Gastroesophageal sphincter (tissue), 4 donors: ENCODE measurements at regions not wholly inside any gene's neighbourhood (a gene's known extent, or its start where the extent isn't known, plus 50 kb on each side); places are given as distances from the start of the nearest gene placed in this dataset.

Experiments
- ATAC-seq: fragments of 150-250 bp; one replicate; pipeline ENCODE4 v1.9.1; 2016; ENCODE audit warnings: mild to moderate bottlenecking, moderate library complexity
- H3K27ac ChIP-seq, 4 donors: fragments of 200-600 bp; sonication (generic) in 3 of 4; 1 replicate in 3 of 4; 2 replicates in 1 of 4; pipeline ENCODE4 v1.5.1; 2016 to 2019
- H3K27me3 ChIP-seq: fragments of 200-600 bp; sonication (generic); one replicate; pipeline ENCODE4 v1.5.1; 2019
- H3K36me3 ChIP-seq, 2 donors: fragments of 200-600 bp; sonication (generic); one replicate each; pipeline ENCODE4 v1.5.1; 2019; ENCODE audit warnings: control low read depth in 1 of 2
- H3K4me1 ChIP-seq, 3 donors: fragments of 200-600 bp; sonication (generic); 1 replicate in 2 of 3; 2 replicates in 1 of 3; pipeline ENCODE4 v1.5.1; 2016 to 2019; ENCODE audit warnings: control low read depth in 2 of 3
- H3K4me3 ChIP-seq, 2 donors: fragments of 200-600 bp; sonication (generic); one replicate each; pipeline ENCODE4 v1.5.1; 2019; ENCODE audit warnings: mild to moderate bottlenecking in 1 of 2, moderate library complexity in 1 of 2
- H3K9me3 ChIP-seq, 3 donors: fragments of 200-600 bp; sonication (generic); one replicate each; pipeline ENCODE4 v1.5.1; 2017 to 2019; ENCODE audit warnings: control low read depth in 2 of 3
- EP300 ChIP-seq: sonication (generic); formaldehyde crosslinking; IDR thresholded peaks from one replicate; pipeline ENCODE4 v1.6.1; 2017; ENCODE audit warnings: antibody characterized with exemption, mild to moderate bottlenecking
- POLR2A ChIP-seq, 2 donors: fragments of 450-650 bp; IDR thresholded peaks; one replicate each; pipeline ENCODE4 v1.6.1; 2017; ENCODE audit warnings: antibody characterized with exemption in 2 of 2, mild to moderate bottlenecking in 2 of 2, moderate library complexity in 1 of 2
- POLR2AphosphoS5 ChIP-seq: sonication (generic); formaldehyde crosslinking; IDR thresholded peaks from one replicate; pipeline ENCODE4 v1.6.1; 2017; ENCODE audit warnings: antibody characterized with exemption
- WGBS, 2 donors: methylation state at CpG; one replicate each; pipeline ENCODE4 v1.1.5; 2018; ENCODE audit warnings: low coverage in 1 of 2; 5-methylcytosine and 5-hydroxymethylcytosine counted together
- TF ChIP-seq, protein P1 (sequence below), 4 experiments: fragments of 200-600 bp in 2 of 4; fragments of 450-650 bp in 2 of 4; sonication (generic) in 1 of 4; IDR thresholded peaks; one replicate each; pipeline ENCODE4 v1.5.1; 2017 to 2019; ENCODE audit warnings: antibody characterized with exemption in 4 of 4, mild to moderate bottlenecking in 2 of 4, moderate library complexity in 2 of 4

DNA sequence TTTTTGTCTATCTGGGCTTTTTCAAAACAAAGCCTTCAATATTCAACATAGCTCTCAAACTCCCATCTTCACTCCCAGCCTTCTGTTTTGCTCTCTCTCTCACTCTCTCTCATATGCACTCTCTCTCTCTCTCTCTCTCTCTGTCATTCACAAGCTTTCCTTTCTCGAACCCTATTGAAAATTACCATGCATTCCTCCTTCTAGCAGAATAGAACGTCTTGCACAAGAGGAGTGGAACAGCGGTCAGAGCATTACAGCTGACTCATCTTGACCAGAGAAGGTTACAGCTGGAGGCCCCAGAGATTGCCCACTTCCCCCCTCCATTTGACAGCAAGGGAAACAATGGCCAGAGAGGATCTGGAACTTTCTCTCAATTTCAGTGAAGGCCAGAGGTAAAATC is 51.0 kb upstream of the LIFR start:
- Histone ChIP-seq H3K27ac (no peak overlapping the region), H3K36me3 (no peaks in the 10 kb centered on the region), H3K9me3 (no peaks in the 10 kb centered on the region), H3K4me3 (no peak overlapping the region), H3K27me3 (no peaks in the 10 kb centered on the region), H3K4me1 (no peaks in the 10 kb centered on the region)
- no peak for ATAC-seq
- TF ChIP-seq POLR2A (IDR thresholded peaks at IDR 0.05): no peak
- no peak for TF ChIP-seq EP300
- TF ChIP-seq, protein P1, sequence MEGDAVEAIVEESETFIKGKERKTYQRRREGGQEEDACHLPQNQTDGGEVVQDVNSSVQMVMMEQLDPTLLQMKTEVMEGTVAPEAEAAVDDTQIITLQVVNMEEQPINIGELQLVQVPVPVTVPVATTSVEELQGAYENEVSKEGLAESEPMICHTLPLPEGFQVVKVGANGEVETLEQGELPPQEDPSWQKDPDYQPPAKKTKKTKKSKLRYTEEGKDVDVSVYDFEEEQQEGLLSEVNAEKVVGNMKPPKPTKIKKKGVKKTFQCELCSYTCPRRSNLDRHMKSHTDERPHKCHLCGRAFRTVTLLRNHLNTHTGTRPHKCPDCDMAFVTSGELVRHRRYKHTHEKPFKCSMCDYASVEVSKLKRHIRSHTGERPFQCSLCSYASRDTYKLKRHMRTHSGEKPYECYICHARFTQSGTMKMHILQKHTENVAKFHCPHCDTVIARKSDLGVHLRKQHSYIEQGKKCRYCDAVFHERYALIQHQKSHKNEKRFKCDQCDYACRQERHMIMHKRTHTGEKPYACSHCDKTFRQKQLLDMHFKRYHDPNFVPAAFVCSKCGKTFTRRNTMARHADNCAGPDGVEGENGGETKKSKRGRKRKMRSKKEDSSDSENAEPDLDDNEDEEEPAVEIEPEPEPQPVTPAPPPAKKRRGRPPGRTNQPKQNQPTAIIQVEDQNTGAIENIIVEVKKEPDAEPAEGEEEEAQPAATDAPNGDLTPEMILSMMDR (IDR thresholded peaks at IDR 0.05): no peak
- TF ChIP-seq POLR2AphosphoS5: no peak
- WGBS, 2 donors: 67% methylated on average over 3 of the region's 3 CpGs; no CpG with 5 or more reads in 1 of the 2 donors

DNA sequence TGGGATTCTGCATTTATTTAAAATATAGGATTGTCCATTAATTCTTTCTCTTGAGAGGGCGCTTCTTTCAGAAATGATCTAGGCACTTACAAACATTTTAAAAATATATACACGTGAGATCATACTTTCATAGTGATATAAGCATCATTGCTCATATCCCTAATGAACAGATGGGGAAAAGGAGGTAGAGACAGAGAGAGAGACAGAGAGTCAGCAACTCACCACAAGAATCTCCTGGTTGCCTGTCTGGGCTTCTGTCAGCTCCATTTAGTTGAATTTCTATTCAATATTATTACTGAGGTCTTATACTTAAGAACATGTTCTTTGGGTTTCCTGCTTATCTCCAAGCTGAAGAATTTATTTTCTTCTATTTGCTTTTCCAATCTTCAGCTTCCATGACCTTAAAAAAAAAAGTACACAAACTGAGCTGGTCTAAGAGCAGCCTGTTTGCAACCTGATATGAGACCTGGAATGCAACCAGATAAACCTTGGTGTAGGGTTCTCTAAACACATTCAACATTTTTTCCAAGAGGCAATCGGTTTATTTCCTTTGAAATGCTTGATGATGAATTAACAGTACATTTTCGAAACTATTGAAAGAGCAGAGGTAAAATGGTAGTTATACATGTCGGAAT is 51.6 kb upstream of the LIFR start:
- H3K4me1 ChIP-seq: no peaks in the 10 kb centered on the region
- TF ChIP-seq POLR2A (IDR thresholded peaks at IDR 0.05): no peak
- TF ChIP-seq POLR2AphosphoS5: no peak
- TF ChIP-seq EP300: no peak
- TF ChIP-seq, protein P1 (IDR thresholded peaks at IDR 0.05): no peak
- no peak overlapping the region for H3K4me3 ChIP-seq
- H3K9me3 ChIP-seq: no peaks in the 10 kb centered on the region
- no peak overlapping the region for H3K27ac ChIP-seq
- 73 to 95% methylated on average over 4 to 5 of the region's 5 CpGs for WGBS, 2 donors
- no peaks in the 10 kb centered on the region for H3K36me3 ChIP-seq
- ATAC-seq: no peak
- no peaks in the 10 kb centered on the region for H3K27me3 ChIP-seq

DNA sequence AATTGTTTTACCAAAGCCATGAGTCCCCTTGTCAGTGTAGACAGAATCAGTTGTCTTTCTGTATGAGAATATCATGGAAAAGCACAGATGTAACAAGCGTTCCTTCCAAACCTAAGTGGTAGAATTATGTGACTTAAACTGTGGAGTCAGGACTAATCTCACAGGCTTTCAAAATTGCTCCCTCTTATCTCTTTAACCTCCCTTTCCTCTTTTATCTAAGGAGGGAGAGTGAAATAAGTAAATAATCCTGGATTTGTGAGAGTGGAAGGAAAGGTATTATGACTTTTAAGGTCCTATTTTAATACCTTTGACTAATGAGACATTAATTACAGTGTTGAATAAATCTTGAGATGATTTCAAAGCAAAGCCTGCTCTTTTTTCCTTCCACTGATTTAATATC is 52.4 kb upstream of the LIFR start:
- no peaks in the 10 kb centered on the region for H3K4me1 ChIP-seq
- TF ChIP-seq, protein P1 (IDR thresholded peaks at IDR 0.05): no peak
- no peaks in the 10 kb centered on the region for H3K27me3 ChIP-seq
- ATAC-seq: no peak
- no peaks in the 10 kb centered on the region for H3K9me3 ChIP-seq
- no peak overlapping the region for H3K27ac ChIP-seq
- no peaks in the 10 kb centered on the region for H3K36me3 ChIP-seq
- 64 to 88% methylated on average over 1 of the region's 1 CpG for WGBS, 2 donors
- H3K4me3 ChIP-seq: no peak overlapping the region

DNA sequence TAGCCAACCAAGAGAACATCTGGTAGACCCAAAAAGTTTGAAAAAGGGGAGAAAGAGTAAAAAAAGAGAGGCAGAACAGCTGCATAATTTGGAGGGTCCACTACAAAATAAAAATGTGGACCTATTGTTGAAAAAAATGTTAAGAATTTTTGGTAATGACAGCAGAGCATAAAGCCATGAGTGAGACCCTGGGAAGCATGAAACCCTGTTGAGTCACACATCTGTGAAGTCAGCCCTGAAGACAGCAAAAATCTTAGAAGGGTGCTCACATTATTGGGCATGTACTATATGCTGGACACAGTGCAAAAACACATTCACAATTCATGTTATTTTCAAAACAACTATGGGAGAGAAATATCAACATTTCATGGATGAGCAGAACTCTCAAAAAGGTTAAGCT is 56.4 kb upstream of the LIFR start:
- Histone ChIP-seq H3K4me1 (no peaks in the 10 kb centered on the region), H3K4me3 (no peak overlapping the region), H3K9me3 (peaks cover 0 to 1% (median 0%) of the 10 kb centered on the region in 3 donors), H3K27me3 (no peaks in the 10 kb centered on the region), H3K27ac (no peak overlapping the region), H3K36me3 (no peaks in the 10 kb centered on the region)
- ATAC-seq: no peak
- TF ChIP-seq, protein P1 (IDR thresholded peaks at IDR 0.05): no peak
- TF ChIP-seq EP300 (no peak), POLR2A (IDR thresholded peaks at IDR 0.05) (no peak), POLR2AphosphoS5 (no peak)

DNA sequence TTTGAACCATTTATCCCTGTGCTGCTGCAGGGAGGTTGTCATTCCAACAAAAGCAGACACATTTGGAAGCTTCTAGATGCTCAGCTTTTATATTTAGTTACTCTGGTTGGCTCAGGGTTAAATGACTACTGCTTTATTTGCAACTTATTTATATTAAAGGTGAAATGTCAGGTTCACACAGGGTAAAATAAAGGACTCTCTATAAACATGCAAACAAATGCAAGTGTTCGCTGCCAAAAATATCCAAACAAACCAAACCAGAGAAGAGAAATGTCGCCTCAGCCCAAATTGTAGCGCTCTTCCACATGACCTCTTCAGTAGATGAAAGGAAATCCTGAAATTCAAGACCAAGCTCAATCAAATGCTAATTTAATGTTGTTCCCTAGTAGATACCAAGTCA is 57.0 kb upstream of the LIFR start:
- Histone ChIP-seq H3K4me3 (no peak overlapping the region), H3K27me3 (no peaks in the 10 kb centered on the region), H3K4me1 (no peaks in the 10 kb centered on the region), H3K9me3 (peaks cover 0 to 7% (median 0%) of the 10 kb centered on the region in 3 donors), H3K36me3 (no peaks in the 10 kb centered on the region), H3K27ac (no peak overlapping the region)
- WGBS, 2 donors: 87 to 96% methylated on average over 3 of the region's 3 CpGs
- no peak for ATAC-seq
- TF ChIP-seq POLR2A (IDR thresholded peaks at IDR 0.05) (no peak), POLR2AphosphoS5 (no peak), EP300 (no peak)
- TF ChIP-seq, protein P1 (IDR thresholded peaks at IDR 0.05): no peak
